HEK293 (cell line): ENCODE measurements at regions not wholly inside any gene's neighbourhood (a gene's known extent, or its start where the extent isn't known, plus 50 kb on each side); places are given as distances from the start of the nearest gene placed in this dataset.

Experiments used
- CTCF ChIA-PET: fragments of 350-600 bp; formaldehyde crosslinking; extraction: SDS; loops from one replicate; lab custom pipeline; 2021; ENCODE audit warnings: antibody characterized with exemption; lab: Yijun Ruan, JAX
- POLR2A ChIA-PET: fragments of 300-600 bp; formaldehyde crosslinking; extraction: SDS; loops from one replicate; lab custom pipeline; 2020; ENCODE audit warnings: antibody characterized with exemption, inconsistent platforms; lab: Yijun Ruan, JAX
- H3K27ac ChIP-seq: fragments of 200-500 bp; sonication (Bioruptor generic); 2 replicates; pipeline ENCODE4 v1.5.1; 2014; ENCODE audit warnings: low read depth, low read length, control low read depth, inconsistent platforms; ENCODE audit errors: extremely low read depth
- H3K36me3 ChIP-seq, 2 experiments: fragments of 200-500 bp in 1 of 2; sonication (Bioruptor generic) in 1 of 2; 1 replicate in 1 of 2; 2 replicates in 1 of 2; pipeline ENCODE4 v1.5.1; 2014 to 2017; ENCODE audit warnings: inconsistent platforms in 2 of 2, low read length in 2 of 2; ENCODE audit not compliant: control insufficient read depth in 2 of 2, insufficient read depth in 1 of 2
- H3K4me1 ChIP-seq: fragments of 200-500 bp; sonication (Bioruptor generic); 2 replicates; pipeline ENCODE4 v1.5.1; 2014; ENCODE audit warnings: mild to moderate bottlenecking, low read length, inconsistent platforms; ENCODE audit not compliant: control insufficient read depth, insufficient read depth
- H3K4me3 ChIP-seq: 2 replicates; pipeline ENCODE4 v1.5.1; 2011; ENCODE audit warnings: low read depth, mild to moderate bottlenecking, control low read depth, low read length, moderate library complexity
- H3K9me3 ChIP-seq: fragments of 200-500 bp; sonication (Bioruptor generic); 2 replicates; pipeline ENCODE4 v1.5.1; 2014; ENCODE audit warnings: low read depth, low read length, inconsistent platforms; ENCODE audit not compliant: control insufficient read depth, insufficient read depth
- IKZF3 ChIP-seq: fragments of 450-650 bp; IDR thresholded peaks from 2 replicates; pipeline ENCODE4 v1.5.0; 2018; ENCODE audit warnings: missing biosample characterization, mild to moderate bottlenecking, missing genetic modification characterization, moderate library complexity
- KLF10 ChIP-seq: fragments of 450-650 bp; IDR thresholded peaks from 2 replicates; pipeline ENCODE4 v1.5.1; 2018; ENCODE audit warnings: missing biosample characterization, mild to moderate bottlenecking, missing genetic modification characterization
- OVOL3 ChIP-seq: fragments of 450-650 bp; formaldehyde crosslinking; IDR thresholded peaks from 2 replicates; pipeline ENCODE4 v1.5.1; 2016; ENCODE audit warnings: missing biosample characterization, missing genetic modification characterization
- SALL2 ChIP-seq: fragments of 450-650 bp; formaldehyde crosslinking; IDR thresholded peaks from 2 replicates; pipeline ENCODE4 v1.5.0; 2017; ENCODE audit warnings: missing biosample characterization, mild to moderate bottlenecking, missing genetic modification characterization, borderline replicate concordance
- SP2 ChIP-seq: fragments of 450-650 bp; formaldehyde crosslinking; IDR thresholded peaks from 2 replicates; pipeline ENCODE4 v1.5.1; 2016; ENCODE audit warnings: missing biosample characterization, missing genetic modification characterization
- ZEB2 ChIP-seq: fragments of 450-650 bp; formaldehyde crosslinking; IDR thresholded peaks from 2 replicates; pipeline ENCODE4 v1.5.1; 2016; ENCODE audit warnings: missing biosample characterization, missing genetic modification characterization
- ZNF112 ChIP-seq: fragments of 450-650 bp; formaldehyde crosslinking; IDR thresholded peaks from 2 replicates; pipeline ENCODE4 v1.5.0; 2017; ENCODE audit warnings: missing biosample characterization, missing genetic modification characterization
- ZNF16 ChIP-seq: fragments of 450-650 bp; formaldehyde crosslinking; IDR thresholded peaks from 2 replicates; pipeline ENCODE4 v1.5.1; 2016; ENCODE audit warnings: low read depth, missing biosample characterization, missing genetic modification characterization
- ZNF292 ChIP-seq: fragments of 450-650 bp; formaldehyde crosslinking; IDR thresholded peaks from 2 replicates; pipeline ENCODE4 v1.5.1; 2016; ENCODE audit warnings: low read depth, missing biosample characterization, missing genetic modification characterization, borderline replicate concordance
- ZNF514 ChIP-seq: fragments of 450-650 bp; formaldehyde crosslinking; IDR thresholded peaks from 2 replicates; pipeline ENCODE4 v1.5.1; 2016; ENCODE audit warnings: missing biosample characterization, missing genetic modification characterization
- ZNF548 ChIP-seq: fragments of 450-650 bp; formaldehyde crosslinking; IDR thresholded peaks from 2 replicates; pipeline ENCODE4 v1.5.1; 2016; ENCODE audit warnings: missing biosample characterization, missing genetic modification characterization
- ZNF654 ChIP-seq: fragments of 450-650 bp; formaldehyde crosslinking; IDR thresholded peaks from 2 replicates; pipeline ENCODE4 v1.5.1; 2016; ENCODE audit warnings: low read depth, missing biosample characterization, missing genetic modification characterization
- ZNF677 ChIP-seq: fragments of 450-650 bp; IDR thresholded peaks from 2 replicates; pipeline ENCODE4 v1.5.0; 2018; ENCODE audit warnings: missing biosample characterization, mild to moderate bottlenecking, missing genetic modification characterization, moderate library complexity
- ZNF747 ChIP-seq: fragments of 450-650 bp; formaldehyde crosslinking; IDR thresholded peaks from 2 replicates; pipeline ENCODE4 v1.5.1; 2016; ENCODE audit warnings: missing biosample characterization, missing genetic modification characterization
- ZSCAN30 ChIP-seq: fragments of 450-650 bp; IDR thresholded peaks from 2 replicates; pipeline ENCODE4 v1.5.1; 2018; ENCODE audit warnings: missing biosample characterization, mild to moderate bottlenecking, missing genetic modification characterization, moderate library complexity
- ZSCAN4 ChIP-seq: fragments of 450-650 bp; formaldehyde crosslinking; IDR thresholded peaks from 2 replicates; pipeline ENCODE4 v1.5.1; 2017; ENCODE audit warnings: missing biosample characterization, missing genetic modification characterization
- TF ChIP-seq, protein P1 (sequence below): fragments of 450-650 bp; formaldehyde crosslinking; IDR thresholded peaks from 2 replicates; pipeline ENCODE4 v1.5.1; 2016; ENCODE audit warnings: missing biosample characterization, missing genetic modification characterization, low read depth

DNA sequence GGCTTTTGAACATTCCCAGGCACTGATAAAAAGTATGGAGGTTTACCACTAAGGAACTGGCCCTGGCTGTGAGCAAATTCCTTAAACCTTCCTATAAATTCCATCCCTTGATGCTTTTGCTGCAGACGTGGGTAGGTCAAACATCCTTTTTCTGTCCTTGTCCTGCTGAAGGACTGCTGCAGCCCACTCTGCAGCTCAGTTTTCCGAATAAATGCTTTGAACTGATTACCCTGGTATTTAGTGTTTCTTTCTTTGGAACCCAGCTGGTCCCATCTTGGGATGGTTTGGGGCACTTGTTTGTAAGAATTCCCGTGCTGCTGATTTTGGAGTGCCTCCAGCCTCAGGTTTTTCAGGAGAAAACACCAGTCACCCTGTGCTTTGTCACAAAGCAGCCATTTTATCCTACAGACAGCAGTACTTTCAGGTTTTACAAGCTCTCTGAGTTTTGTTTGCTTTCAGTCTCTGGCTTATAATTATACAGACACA is 815.9 kb downstream of the VGLL3 start:
- ChIA-PET POLR2A (no interaction called here), CTCF (no interaction called here)
- H3K4me1 ChIP-seq = no peaks in the 10 kb centered on the region
- no peaks in the 10 kb centered on the region for H3K36me3 ChIP-seq
- no peaks in the 10 kb centered on the region for H3K9me3 ChIP-seq
- no peak overlapping the region for H3K27ac ChIP-seq
- no peak for TF ChIP-seq ZNF548
- no peak for TF ChIP-seq ZNF112 (tag by site-specific recombination)
- no peak overlapping the region for H3K4me3 ChIP-seq

DNA sequence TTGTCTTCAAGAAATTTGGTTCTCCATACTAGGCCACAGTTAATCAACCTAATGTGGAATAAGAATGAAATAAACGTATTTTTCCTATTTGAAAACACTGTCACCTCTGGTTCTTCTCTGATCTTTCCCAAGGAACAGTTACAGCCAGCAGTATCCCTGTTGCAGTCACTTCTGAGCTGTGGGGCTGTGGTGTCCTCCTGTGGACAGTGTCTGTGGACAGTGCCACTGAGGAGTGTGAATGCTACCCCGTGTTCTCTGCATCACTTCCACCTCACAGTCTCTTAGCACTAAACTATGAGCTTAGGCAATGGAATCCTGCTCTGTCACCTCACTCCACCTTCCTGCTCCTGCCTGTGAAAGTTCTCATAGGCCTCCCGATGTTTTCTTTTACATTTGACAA is 817.5 kb downstream of the VGLL3 start:
- Histone ChIP-seq H3K9me3 (no peaks in the 10 kb centered on the region), H3K36me3 (no peaks in the 10 kb centered on the region), H3K4me3 (no peak overlapping the region), H3K4me1 (no peaks in the 10 kb centered on the region), H3K27ac (no peak overlapping the region)
- TF ChIP-seq ZNF654 (tag by site-specific recombination) (no peak), ZNF16 (no peak), ZNF514 (tag by site-specific recombination) (no peak), SALL2 (tag by site-specific recombination) (no peak), ZNF292 (tag by site-specific recombination) (no peak), ZSCAN30 (tag by site-specific recombination) (no peak), OVOL3 (no peak)
- TF ChIP-seq, protein P1, sequence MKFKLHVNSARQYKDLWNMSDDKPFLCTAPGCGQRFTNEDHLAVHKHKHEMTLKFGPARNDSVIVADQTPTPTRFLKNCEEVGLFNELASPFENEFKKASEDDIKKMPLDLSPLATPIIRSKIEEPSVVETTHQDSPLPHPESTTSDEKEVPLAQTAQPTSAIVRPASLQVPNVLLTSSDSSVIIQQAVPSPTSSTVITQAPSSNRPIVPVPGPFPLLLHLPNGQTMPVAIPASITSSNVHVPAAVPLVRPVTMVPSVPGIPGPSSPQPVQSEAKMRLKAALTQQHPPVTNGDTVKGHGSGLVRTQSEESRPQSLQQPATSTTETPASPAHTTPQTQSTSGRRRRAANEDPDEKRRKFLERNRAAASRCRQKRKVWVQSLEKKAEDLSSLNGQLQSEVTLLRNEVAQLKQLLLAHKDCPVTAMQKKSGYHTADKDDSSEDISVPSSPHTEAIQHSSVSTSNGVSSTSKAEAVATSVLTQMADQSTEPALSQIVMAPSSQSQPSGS (tag by site-specific recombination) = no peak
- POLR2A ChIA-PET = no interaction called here
- CTCF ChIA-PET = interaction anchor here (0.5 kb wide), 1 partner anchor 956 kb away, joined by 3 read pairs; no protein-coding TSS in a partner anchor

DNA sequence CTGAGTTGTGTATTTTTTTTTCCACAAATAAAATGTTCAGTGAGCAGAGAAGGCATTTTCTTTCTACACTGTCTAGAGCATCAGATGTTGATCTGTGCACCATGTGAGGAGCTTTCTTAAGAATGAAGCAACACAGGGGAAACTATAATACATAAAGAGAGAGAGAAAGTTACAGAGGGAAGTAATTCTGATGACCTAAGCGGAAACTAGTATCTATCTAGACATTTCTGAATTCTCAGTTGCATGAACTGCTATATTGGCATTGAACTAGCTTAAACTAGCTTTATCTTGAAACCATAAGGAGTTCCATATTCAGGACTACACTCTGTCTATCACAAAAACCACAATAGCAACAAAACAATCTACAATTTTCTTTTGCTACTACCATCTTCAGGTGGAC is 822.4 kb downstream of the VGLL3 start:
- POLR2A ChIA-PET = no interaction called here

More for the DNA sequence above, 822.4 kb downstream of the VGLL3 start:
- H3K36me3 ChIP-seq = no peaks in the 10 kb centered on the region
- no peak overlapping the region for H3K4me3 ChIP-seq
- H3K27ac ChIP-seq = no peak overlapping the region
- TF ChIP-seq ZSCAN4 (tag by site-specific recombination) (no peak), ZEB2 (no peak), IKZF3 (tag by site-specific recombination) (no peak), KLF10 (tag by site-specific recombination) (no peak), SP2 (tag by site-specific recombination) (no peak), ZNF747 (no peak), ZNF677 (tag by site-specific recombination) (no peak)
- TF ChIP-seq, protein P1 (tag by site-specific recombination) = no peak
- H3K4me1 ChIP-seq = no peaks in the 10 kb centered on the region
- CTCF ChIA-PET = interaction anchor here (0.5 kb wide), 1 partner anchor 594 kb away, joined by 3 read pairs; no protein-coding TSS in a partner anchor
- no peaks in the 10 kb centered on the region for H3K9me3 ChIP-seq
